ENCODE measurements at regions not wholly inside any gene's neighbourhood (a gene's known extent, or its start where the extent isn't known, plus 50 kb on each side); places are given as distances from the start of the nearest gene placed in this dataset.
"Not testable (repeated sequence)": the region's sequence is repeated elsewhere in the genome, so short reads cannot be mapped to it uniquely, and the experiment has no call there.

DNA sequence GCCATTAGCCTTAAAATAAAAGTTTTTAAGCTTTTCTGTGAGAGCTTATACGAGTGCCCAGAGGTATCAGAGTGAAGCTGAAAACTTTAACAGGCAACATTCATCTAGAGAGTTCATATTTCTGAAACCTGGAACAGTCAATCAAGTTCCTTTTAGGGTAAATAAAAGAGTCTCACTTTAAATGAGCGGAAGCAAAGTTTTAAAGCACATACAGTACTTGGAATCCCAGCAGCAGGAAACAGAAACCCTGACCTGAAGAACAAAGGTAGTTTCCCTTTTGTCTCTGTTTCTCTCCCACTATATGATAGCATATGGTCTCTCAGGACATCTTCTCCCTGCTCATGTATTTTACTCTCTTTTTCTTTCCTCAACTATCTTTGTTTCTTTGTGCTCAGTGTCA is 153.0 kb downstream of the ASB9 start:
- DNase-seq (ENCODE audit: low spot score) = no peak

- no peak for DNase-seq (ENCODE audit: low spot score)
Measured at GRCh38 chrX:15114743-15115566, 154.9 kb downstream of the ASB9 start.

DNA sequence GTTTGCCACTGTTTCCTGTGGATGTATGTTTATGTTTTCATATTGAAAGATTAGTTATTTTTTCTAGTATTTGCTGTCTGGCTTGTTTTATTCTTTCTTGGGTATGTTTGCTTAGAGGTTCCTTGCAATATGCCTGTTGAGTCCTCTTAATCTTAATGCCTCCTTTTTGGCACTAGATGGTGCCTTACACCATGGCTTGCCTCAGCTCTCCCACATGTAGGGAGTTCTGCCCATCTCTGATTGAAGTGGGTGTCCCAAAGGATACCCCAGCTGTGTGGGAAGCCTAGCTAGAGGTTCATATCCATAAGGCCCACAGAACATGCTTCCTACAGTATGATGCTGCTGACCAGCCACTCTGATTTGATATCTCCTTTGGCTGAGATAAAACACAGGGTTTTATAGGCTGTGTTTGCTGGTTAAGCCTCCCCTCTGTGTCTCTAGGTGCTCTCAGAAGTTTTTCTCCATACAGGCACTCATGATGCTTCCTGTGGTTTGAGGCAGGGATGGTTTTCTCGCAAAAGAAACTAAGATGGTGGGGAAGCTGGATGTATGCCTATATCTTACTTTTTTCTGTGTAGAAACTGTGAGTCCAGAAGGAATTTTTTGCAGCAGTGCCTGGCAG is 162.4 kb downstream of the ASB9 start:
- DNase-seq (ENCODE audit: low spot score) = no peak

- no peak for DNase-seq (ENCODE audit: low spot score)
Measured at GRCh38 chrX:15098505-15098904, 171.4 kb downstream of the ASB9 start.

GRCh38 chrX:15087747-15088146 is 182.1 kb downstream of the ASB9 start:
- DNase-seq (ENCODE audit: low spot score) = no peak

GRCh38 chrX:15073313-15073712 is 196.6 kb downstream of the ASB9 start:
- no peak for DNase-seq (ENCODE audit: low spot score)

DNA sequence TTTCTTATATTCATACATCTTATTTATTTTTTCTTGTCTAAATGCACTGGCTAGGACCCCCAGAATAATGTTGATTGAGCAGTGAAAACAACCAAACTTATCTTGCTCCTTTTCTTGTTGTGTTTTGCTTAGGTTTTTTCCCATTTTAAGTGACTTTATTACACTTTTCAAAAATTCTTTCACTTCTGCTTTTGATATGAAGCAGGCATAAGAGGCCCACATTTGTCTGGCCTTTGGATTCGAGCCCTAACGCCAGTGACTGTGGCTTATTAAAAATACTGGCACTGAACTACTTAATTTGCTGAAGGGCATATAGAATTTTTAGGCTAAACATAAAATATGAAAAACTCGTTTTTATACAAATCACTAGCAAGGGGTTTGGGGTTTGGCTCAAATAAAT is 197.0 kb downstream of the ASB9 start:
- no peak for DNase-seq (ENCODE audit: low spot score)

DNA sequence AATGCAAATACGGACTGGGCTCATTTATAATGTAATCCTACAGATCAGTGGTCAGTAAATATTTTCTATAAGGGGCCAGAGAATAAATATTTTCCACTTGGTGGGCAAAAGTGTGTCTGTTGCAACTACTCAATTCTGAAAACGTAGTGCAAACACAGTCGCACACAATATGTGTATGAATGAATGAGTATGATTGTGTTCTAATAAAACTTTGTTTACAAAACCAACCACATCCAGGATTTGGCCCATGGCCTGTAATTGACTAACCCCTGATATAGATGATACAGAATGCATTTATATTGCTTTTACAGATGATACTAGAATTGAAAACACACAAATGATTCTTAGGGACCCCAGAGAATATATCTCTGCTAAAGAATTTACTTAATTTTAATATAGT is 197.6 kb downstream of the ASB9 start:
- DNase-seq (ENCODE audit: low spot score) = no peak

GRCh38 chrX:15059474-15059873 is 186.3 kb downstream of the MOSPD2 start:
- DNase-seq (ENCODE audit: low spot score) = no peak

DNA sequence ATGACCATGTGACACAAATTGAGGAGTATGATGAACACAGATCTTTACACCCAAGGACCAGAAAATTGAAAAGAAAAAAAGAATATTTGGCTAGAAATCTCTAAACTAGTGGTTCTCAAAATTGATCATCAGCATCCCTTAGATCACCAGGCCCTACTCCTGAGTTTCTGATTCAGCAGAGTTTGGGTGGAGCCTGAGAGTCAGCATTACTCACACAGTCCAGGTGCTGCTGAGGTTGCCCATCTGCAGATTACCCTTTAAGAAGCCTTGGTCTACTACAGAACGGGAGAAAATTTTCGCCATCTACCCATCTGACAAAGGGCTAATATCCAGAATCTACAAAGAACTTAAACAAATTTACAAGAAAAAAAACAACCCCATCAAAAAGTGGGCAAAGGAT is 182.8 kb downstream of the MOSPD2 start:
- peak; percentile 22 for DNase-seq (ENCODE audit: low spot score)

DNA sequence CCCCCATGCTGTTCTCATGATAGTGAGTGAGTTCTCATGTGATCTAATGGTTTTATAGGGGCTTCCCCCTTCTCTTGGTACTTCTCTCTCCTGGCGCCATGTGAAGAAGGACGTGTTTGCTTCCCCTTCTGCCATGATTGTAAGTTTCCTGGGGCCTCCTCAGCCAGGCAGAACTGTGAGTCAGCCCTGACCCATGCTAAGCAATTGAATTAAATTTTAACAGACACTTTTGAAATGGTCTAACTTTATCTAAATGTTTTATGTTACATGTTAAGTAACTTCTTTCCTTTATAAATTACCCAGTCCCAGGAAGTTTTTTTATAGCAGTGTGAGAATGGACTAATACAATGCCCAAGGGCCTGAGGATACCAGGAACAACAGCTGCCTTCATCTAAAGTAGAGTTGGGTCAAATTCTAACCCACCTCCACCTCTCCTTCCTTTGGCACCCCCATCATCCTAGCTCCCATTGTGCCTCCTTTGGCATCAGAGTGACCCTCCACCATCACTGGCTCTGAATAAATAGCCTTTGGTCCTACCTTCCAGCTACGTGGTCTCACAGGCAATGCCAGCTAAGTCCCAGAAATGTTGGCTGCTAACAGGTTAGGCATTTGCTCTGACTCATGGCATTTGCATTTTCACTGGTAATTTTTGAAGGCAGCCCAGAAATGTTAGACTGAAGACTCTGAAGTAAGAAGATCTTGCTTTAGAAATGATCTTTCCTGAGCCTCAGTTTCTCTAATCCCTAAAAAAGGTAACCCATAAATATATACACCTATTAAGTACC is 182.1 kb downstream of the MOSPD2 start:
- DNase-seq (ENCODE audit: low spot score) = peak; percentile 50

- no peak for DNase-seq (ENCODE audit: low spot score)
Measured at GRCh38 chrX:15050395-15050794, 177.2 kb downstream of the MOSPD2 start.

- DNase-seq (ENCODE audit: low spot score) = peak; percentile 64
Measured at GRCh38 chrX:15043538-15043937, 170.3 kb downstream of the MOSPD2 start.

DNA sequence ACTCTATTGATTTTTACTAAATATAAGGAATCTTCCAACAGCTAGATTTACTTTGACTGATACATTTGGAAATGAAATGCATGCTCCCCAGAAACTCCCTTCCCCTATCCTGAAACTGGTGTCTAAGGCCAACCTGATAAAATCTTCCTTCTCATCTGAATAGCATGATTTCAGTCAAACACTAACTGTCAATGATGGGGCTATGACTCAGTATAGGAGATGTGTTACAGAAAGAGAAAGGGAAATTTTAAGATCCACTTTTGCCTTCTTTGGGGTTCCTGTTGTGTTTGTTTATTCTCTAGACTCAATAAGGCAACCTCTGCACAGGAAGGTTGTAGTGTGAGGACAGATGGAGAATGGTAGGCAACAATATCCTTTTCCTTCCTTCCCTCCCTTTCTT is 160.7 kb downstream of the MOSPD2 start:
- DNase-seq (ENCODE audit: low spot score) = no peak

GRCh38 chrX:15017491-15017890 is 144.3 kb downstream of the MOSPD2 start:
- DNase-seq (ENCODE audit: low spot score) = no peak

DNA sequence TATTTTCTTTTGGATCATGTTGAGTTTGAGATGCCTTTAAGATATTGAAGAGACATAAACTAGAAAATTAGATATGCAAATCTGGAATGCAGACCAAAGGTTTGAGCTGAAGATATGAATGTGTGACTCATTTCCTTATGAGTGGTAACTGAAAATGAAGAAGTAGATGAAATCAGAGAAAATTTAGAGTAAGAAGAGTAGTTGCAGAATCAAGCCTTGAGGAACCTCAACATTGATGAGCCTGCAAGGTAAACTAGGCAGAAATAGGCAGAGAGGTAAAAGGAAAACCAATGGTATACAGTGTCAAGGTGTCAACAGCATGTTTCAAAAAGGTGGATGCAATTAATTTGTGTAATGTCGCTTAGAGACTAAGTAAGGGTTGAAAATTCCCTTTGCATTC is 142.8 kb downstream of the MOSPD2 start:
- DNase-seq (ENCODE audit: low spot score) = no peak

- DNase-seq (ENCODE audit: low spot score) = no peak
Measured at GRCh38 chrX:15014281-15014680, 141.1 kb downstream of the MOSPD2 start.

- no peak for DNase-seq (ENCODE audit: low spot score)
Measured at GRCh38 chrX:15013461-15013860, 140.2 kb downstream of the MOSPD2 start.

- no peak for DNase-seq (ENCODE audit: low spot score)
Measured at GRCh38 chrX:14997271-14997670, 124.0 kb downstream of the MOSPD2 start.

- DNase-seq (ENCODE audit: low spot score) = not testable (repeated sequence)
Measured at GRCh38 chrX:14984425-14984824, 111.2 kb downstream of the MOSPD2 start.

Measured in A172 (cell line).